ENCODE measurements at regions not wholly inside any gene's neighbourhood (a gene's known extent, or its start where the extent isn't known, plus 50 kb on each side); places are given as distances from the start of the nearest gene placed in this dataset.

DNA sequence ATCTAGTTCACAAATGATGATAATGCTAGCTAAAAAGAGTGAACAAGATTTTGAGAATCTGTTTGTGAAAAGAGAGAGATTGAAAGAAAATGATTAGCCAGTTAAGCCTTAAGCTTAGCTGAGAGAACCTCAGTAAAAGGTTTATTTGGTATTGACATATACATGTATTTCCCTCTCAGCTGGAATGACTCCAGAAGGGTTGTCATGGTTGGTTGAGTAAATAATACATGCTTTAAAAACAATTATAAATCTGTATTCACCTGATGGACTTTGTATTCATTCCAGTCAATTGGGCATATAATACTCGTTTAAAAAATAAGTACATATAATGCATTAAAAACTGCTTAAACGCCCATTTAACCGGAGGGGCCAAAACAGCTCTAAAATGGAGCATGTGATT is 181.4 kb downstream of the GRB14 start:
- no peak for DNase-seq (ENCODE audit: low spot score)

DNA sequence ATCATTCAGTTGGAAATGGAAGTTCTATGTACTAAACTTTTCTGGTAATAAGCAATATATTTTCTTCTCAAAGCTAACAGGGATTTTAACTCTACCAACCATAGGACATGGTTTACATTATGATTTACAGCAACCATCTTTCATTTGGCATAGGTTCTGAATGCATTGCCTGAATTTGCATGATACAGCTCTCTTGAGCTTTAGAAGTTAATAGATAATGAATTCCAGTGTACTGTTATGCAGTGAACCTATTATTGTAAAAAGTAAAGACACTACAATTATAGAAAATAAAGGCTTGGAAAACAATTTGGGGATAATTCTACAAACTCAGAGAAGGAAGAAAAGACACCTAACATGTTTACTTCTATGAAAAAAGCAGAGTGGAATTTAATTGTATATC is 182.0 kb downstream of the GRB14 start:
- no peak for DNase-seq (ENCODE audit: low spot score)

DNA sequence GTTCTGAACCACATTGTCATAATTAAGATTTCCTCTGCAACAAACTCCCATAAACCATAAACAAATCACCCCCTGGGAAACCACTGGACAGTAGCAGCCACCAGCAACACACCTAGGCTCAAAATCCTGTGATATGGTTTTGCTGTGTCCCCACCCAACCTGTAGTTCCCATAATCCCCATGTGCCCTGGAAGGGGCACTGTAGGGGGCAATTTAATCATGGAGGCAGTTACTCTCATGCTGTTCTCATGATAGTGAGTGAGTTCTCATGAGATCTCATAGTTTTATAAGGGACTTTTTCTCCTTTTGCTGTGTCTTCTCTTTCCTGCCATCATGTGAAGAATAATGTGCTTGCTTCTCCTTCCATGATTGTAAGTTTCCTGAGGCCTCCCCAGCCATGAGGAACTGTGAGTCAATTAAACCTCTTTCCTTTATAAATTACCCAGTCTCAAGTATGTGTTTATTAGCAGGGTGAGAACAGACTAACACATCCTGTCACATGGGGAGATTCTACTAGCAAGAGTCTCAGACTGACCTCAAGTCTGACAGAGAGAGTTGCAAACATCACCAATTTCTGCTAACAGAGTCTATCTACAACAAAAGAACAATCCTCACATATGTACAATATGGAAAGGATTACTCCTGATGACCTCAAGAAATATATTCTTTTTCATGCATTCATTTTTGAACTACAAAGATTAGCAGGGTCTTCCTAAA is 182.6 kb downstream of the GRB14 start:
- no peak for DNase-seq (ENCODE audit: low spot score)

DNA sequence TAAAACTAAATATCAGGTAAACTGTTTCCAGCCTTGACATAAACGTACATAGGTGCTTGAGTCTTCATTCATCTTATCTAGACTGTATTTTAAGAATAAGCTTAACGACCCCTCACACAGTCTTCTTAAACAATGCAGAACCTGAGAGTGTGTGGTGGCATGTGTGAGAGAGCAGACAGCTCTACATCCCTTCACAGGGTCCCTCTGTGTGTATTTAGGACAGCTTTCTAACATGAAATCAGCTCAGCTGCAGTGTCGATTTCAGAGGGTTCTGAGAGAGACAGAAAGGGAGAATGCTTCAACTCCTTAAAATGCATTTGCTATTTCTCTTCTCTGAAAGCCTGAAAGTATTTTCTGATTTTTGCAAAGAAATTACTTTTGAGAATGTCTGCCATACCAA is 185.2 kb downstream of the GRB14 start:
- DNase-seq (ENCODE audit: low spot score), result no peak

DNA sequence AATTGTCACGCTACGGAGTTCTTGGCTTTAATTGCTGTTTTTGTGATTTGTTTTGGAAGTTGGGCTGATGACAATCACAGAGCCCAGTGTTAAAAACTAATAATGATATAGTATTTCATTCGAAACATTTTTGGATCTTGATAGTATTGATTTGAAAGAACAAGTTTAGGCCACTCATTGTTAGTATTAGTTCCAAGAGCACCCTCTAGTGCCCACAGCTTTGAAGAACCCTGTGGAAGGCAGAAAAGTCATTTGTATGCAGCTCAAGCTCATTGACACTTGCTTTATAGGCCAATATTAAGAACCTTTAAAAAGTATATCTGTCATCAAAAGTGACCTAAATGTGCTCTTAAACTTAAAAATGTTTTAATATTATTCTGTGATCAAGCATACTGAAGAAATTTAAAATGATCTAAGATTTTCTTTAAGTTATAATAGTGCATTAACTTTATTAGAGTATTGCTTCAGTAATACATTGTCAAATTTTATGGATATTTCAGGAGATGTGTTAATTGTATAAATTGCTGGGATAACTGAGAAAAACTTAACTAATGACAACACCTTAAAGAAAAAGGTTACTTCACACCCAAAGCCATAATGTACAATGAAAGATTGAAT is 191.0 kb downstream of the GRB14 start:
- DNase-seq (ENCODE audit: low spot score), result no peak

DNA sequence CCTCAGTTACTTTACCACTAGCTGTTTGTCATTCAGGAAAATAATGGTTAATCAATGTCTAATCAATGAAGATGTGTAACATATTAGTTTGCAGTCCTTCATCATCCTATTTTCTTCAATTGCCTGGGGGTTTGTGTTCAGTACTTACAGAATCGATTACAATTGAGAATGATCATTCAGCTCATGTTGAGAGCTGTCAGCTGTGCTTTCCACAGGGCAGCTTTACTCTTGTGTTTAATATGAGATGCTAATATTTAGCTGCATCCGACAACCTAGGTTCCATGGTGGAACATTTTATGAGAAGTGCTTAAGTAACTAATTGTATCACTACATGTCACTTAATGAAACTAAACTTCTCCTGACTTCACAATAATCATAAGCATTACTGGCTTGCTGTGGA is 191.9 kb downstream of the GRB14 start:
- DNase-seq (ENCODE audit: low spot score), result no peak

DNA sequence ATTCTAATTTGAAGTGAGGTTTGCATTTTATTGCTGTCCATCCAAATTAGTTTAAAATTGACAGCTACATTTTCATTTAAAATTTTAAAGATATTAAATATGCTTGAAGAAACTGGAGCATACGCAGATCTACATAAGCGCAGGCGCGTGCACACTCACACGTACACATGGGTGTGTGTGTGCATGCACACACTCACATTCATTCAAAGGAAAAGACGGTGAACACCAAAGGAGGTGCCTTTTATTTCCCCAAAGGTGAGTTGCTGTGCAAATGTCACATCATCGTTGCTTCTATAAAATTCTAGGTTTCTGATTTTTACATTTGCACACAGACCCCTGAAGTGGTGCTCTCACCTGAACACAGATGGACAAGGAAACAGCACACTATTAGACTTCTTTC is 194.2 kb downstream of the GRB14 start:
- DNase-seq (ENCODE audit: low spot score), result no peak

DNA sequence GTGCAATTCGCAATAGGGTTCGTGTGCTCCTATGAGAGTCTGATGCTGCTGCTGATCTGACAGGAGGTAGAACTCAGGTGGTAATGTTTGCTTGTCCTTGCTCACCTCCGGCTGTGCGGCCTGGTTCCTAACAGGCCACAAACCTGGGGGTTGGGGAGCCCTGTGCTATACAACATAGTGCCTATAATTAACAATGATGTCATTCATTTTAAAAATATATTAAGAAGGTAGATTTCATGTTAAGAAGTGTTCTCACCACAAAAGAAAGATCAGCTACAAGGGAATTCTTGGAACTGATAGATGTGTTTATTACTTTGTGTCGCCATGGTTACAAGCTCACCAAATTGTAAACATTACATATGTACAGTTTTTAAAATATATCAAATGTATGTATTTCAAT is 200.5 kb downstream of the GRB14 start:
- DNase-seq (ENCODE audit: low spot score), result no peak

DNA sequence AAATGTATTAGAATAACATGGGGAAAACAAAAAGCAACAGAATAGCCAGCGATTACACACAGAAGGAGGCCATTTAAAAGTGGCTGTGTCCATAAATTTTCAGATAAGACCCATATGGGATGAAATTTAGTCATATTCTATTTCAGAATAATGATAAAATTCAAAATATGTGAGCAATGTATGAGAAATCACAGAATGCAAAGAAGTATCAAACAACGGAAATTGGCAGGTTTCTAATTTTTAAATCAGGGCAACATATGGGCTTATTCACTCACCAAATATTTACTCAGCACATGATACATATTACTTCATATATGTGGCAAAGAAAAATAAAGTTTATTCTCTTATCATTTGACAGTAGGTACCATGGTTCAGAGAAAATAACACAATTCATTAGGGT is 208.5 kb downstream of the GRB14 start:
- no peak for DNase-seq (ENCODE audit: low spot score)

DNA sequence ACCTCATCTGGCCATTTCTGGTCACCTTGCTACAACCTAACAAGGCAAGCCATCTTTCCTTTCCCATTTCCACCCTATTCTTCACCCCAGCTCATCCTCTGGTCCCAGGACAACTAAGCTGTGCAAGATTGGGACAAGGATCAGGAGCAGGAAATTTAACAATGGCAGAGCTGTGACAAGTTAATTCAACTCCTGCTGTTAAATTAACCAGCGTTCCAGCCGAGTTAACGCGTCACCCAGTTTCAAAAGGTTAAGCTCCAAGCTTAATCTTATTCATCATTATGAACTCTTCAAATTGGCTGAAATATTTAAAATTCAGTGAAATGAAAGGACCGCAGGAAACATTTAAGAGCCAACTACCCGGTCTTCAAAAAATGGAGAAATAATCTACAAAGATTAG is 231.9 kb downstream of the GRB14 start:
- no peak for DNase-seq (ENCODE audit: low spot score)

DNA sequence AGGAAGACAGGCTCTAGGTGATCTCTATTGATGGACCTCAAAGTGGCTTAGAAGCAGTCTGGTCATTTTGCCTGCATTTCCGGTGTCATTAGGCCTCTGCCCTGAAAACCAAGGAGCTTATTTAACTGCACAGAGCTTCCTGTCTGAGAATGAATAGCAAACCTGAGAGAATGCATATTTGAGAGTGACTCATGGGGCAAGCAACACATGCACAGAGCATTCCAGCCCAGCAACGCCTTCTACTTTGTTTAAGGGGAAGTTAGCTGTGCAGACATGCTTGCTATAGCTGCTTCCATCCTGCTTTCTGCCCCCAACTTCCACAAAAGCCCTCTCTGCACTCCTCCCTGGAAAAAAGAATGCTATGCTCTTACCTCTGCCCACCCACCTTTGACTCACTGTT is 232.8 kb downstream of the GRB14 start:
- no peak for DNase-seq (ENCODE audit: low spot score)

DNA sequence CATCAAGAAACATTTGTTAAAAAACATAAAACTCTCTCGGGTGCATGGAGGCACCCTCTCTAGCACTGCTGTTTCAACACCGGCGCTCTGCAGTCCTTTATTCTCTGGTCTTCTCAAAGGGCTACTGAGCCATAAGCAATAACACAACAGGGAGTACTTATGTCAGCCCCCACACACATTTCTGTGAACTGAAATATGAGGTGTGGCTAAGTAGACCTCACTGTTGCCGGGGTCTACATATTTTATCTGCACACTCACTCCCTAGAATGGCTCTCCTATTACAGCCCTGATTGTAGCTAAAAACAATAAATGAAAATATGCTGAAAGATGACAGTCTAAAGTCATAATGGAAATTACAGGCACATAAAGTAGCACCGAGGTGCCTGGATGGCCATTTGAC is 235.1 kb downstream of the GRB14 start:
- DNase-seq (ENCODE audit: low spot score), result no peak

DNA sequence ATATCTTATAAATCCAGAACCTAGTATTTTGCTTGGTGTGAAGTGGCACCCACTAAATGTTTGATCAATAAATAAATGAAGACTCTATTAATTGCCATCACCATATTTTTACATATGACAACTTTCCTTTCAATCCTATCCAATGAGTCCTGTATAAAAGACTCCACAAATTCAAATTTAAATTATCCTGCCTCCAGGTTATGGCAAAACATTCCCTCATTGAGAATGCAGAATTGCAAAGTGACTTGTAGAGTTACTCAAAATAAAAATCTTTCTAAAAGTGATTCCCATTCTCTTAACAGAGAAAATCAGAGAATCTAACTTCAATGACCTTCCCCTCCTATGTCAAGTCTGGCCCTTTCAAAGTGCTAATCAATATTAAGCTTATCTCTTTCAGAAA is 236.8 kb downstream of the GRB14 start:
- no peak for DNase-seq (ENCODE audit: low spot score)

DNA sequence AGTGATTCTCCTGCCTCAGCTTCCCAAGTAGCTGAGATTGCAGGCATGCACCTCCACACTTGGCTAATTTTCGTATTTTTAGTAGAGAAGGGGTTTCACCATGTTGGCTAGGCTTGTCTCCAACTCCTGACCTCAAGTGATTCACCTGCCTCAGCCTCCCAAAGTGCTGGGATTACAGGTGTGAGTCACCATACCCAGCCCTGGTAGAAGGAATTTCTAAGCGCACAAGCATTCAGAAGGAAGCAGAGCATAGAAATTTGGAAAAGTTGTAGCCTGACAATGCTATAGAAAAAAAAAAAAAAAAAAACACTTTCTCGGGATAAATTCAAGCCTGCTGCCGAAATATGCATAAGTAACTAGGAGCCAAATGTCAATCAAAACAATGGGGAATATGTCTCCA is 249.4 kb downstream of the GRB14 start:
- DNase-seq (ENCODE audit: low spot score), result no peak

DNA sequence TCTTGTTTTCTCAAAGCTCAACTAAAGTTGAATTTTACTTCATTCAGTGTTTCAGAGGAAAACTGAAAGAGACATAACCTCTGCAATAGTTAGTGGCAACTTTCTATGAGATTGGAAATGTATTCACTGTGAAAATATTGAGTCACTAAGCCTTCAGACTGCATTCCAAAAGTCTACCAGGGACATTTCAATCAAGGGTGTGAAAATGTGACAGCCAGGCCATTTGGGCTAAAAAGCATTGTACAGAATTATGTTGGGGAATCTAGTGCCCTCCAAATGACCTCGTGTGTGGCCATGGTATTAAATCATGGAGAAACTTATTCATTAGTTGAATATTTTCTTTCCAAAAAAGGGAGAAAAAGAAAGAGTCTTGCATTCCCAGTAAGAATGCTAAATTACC is 251.9 kb downstream of the GRB14 start:
- DNase-seq (ENCODE audit: low spot score), result no peak

DNA sequence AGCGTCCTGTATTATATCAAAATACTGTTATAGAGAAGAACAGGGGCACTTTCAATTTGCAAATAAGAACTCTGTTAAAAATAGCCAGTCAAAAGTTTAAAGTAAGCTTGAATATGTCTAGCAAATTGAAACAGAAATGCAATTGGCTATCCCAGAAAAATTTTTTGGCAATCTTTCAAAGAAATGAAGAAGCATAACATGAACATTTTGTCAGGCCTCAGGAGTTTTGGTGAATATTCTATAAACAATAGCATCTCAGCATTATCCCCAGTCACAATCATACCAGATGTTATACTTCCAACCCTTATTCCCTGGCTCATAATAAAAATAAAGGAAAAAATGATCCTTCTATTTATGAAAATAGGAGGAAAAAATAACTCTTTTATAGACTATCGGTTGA is 252.4 kb downstream of the GRB14 start:
- DNase-seq (ENCODE audit: low spot score), result no peak

DNA sequence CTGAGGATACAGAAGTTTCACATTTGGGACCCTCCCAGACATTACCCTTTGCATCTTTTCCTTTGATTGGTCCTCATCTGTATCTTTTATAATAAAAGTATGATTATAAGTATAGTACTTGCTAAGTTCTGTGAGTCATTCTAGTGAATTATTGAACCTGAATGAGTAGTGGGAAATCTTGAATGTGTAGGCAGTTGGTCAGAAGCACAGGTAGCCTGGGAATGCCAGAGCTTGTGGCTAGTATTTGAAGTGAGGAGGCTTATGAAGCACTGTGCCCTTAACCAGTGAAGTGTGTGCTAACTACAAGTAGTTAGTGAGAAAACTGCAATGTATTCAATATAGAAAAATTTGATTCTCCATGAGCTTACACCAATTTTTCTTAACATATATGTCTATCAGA is 257.6 kb downstream of the GRB14 start:
- DNase-seq (ENCODE audit: low spot score), result no peak

DNA sequence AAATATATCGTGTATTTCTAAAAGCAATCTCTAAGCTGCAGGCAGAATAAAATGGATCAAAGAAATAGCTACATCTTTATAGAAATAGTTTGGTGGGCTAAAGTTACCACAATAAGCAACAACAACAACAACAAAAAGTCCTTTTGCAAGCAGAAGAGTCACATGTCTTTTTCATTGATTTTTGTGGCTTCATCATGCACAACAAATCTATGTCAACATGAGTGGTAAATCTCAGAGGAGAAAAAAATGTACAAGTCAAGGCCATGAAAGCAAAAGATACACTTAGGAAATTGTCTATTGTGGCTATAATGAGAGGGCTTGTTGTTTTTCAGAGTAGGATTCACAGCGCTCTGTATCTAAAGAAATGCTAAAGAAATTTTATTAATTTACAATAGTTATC is 269.7 kb downstream of the GRB14 start:
- no peak for DNase-seq (ENCODE audit: low spot score)

DNA sequence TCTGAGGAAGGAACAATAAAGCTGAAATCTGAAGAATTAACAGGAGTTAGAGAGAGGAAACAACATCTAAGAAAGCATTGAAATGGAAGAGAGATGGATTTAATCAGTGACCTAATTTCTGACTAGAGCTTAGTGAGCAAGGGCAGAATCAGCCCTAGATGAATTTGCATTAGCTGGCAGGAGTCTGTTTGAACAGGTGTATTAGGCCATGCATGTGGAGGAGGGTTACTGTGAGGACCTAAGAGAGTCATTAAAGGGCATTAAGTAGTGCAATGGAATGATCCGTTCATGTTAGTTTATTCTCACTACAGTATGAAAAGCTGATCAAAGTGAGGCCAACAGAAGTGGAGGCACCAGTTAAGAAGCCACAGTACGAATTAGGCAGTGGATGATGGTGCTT is 285.3 kb downstream of the GRB14 start:
- no peak for DNase-seq (ENCODE audit: low spot score)

DNA sequence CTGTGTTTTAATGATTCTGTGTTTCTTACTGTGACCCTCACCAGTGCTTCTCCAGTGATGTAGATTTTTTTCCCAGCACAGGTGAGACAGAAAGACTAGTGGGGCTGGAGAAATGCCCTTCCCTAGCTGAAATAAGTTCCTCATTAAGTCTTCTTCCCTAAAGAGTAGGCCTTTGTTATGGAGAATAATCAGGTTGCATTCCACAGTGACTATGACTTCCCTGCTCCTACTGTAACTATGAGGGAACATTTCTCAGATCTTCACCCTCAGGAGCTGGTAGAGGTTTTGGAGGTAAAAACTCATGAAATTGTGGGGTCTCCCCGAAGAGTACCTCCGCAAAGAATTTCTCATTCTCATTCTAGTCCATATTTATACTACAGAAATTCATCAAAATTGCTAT is 286.2 kb downstream of the GRB14 start:
- no peak for DNase-seq (ENCODE audit: low spot score)

DNA sequence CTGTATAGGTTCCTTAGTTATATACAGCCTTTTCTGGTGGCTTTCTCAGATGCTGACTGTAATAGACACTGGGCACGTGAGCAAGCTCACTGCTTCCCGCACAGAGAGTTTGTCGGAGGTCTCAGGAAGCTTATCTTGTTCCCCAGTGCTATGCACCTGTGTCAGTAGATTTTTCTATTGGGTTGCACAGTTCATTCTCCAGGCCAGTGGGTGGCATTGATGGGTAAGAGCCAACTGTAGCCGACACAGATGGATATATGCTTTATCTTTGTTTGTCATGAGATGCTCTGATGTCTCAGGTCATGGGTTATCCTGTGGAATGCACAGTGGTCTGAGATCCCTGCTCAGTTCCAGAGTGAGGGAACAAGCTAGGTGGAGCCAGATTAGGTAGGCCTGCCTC is 293.0 kb downstream of the GRB14 start:
- DNase-seq (ENCODE audit: low spot score), result no peak

DNA sequence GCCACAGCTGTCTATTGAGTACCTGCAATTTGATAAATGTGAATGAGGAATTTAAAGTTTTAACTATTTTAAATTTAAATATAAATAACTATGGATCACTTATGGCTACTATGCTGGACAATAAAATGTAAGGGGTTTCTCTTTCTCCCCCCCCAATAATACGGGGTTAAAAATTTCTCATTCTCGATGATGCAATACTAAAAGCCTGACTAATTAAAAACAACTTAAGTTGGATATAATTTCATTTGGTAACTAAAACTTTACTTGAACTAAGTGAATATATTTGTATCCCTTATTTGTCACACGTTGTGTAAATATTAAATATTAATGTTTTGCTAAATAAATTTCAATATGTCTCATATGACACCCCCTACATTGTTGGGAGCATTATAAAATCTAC is 297.3 kb downstream of the GRB14 start:
- DNase-seq (ENCODE audit: low spot score), result no peak

DNA sequence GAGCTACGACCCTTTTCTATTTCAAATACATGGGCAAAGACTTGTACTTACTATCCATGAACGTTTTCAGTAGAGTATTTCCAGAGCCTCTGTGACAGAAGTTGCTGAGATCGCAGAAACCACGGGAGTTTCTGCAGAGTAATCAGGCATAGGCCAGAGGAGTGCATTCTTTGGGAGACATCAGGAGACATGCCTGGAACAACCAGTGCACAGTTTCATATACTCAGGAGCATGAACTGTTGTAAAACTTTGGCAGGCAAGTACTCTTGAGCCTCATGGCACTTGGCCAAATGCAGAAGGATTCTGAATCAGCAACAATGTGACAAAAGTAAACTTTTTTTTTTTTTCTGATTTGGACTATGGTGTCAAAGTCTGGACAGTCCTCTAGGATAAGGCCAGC is 307.1 kb downstream of the GRB14 start:
- no peak for DNase-seq (ENCODE audit: low spot score)

DNA sequence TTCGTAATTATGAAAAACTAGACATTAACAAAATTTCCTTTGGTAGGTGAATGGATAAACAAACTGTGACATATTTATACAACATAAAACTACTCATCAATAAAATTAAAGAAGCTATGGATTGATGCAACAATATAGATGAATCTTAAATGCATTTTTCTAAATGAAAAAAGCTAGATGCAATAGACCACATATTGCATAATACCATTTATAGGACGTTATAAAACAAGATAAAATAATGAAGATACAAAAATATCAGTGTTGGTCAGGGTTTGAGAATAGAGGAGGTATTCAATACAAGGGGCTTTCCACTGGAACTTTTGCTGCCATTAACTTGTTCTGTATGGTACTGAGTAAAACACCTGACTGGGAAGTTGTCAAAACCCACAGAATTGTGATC is 314.4 kb downstream of the GRB14 start:
- DNase-seq (ENCODE audit: low spot score), result no peak

All from ecto neural progenitor cell (in vitro differentiated cells).